GM19043 (cell line): ENCODE measurements at regions not wholly inside any gene's neighbourhood (a gene's known extent, or its start where the extent isn't known, plus 50 kb on each side); places are given as distances from the start of the nearest gene placed in this dataset.
"Not testable (repeated sequence)": the region's sequence is repeated elsewhere in the genome, so short reads cannot be mapped to it uniquely, and the experiment has no call there.

Source experiments
- ATAC-seq: cut with Tn5 transposase; IDR thresholded peaks from one replicate; pipeline ENCODE4 v1.9.1; 2021; ENCODE audit warnings: low read depth; ENCODE audit not compliant: unreplicated experiment

- no peak for ATAC-seq
Observed at GRCh38 chr13:63304497-63304896, 1888.8 kb upstream of the PCDH20 start.

DNA sequence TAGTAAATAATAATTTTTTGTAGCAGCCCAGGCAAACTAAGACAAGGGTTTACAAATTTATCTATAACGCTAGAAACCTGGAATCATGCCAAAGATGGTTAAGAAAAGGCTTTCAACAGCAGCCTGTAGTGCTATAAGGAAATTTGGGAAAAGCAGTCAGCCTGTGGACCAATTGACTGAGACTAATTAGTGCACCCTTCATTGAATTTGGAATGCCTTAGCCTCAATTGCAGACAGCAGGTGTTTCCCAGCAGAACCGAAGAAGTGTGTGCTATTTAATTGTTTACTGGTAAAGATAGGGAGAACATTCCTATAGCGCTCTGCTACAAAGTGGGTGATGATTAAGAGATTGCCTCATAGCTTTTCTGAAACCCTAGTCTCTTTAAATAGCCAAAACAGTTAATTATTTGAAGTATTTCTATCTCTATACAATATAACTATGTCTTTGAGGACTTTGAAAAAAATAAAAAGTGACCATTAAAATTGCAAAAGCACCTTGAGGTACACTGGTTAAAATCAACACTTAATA is 1884.3 kb upstream of the PCDH20 start:
- ATAC-seq, result no peak

GRCh38 chr13:63297163-63297562 is 1881.5 kb upstream of the PCDH20 start:
- no peak for ATAC-seq

DNA sequence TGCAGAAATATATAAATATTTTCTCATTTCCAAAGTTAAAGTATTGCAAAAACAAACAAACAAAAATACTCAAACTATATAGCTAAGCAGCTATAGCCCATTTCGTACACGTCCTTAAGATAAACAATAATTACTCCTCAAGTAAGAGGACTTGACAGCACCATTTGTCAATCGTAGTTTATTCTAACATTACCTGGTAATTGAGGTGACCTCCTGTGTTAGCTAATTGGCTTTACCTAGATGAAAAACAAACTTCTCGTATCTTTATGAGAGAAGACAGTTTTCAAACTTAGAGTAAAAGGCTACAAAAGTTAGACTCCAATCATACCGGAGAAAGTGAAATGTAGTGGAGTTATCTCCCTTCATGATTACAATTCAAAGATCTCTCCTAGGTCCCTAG is 1876.1 kb upstream of the PCDH20 start:
- ATAC-seq, result no peak

DNA sequence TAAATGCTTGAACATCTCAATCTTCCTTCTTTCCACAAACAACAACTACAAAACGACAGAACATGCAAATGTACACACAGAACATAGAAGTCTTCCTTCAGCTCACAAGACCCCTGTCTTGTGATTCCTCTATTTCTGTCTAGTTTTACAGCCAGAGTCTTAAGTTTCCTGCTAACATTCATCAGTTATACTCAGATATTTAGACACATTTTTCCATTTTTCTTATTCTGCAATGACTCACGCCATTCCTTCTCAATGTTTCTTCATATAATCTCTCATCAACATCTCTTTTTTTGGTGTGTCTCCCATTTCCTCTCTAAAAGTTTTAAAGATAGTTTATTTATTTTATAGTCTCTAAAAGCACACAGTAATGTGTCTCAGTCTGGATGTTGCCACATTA is 1872.9 kb upstream of the PCDH20 start:
- ATAC-seq, result no peak

GRCh38 chr13:63287926-63288325 is 1872.3 kb upstream of the PCDH20 start:
- ATAC-seq, result no peak

GRCh38 chr13:63285426-63285825 is 1869.8 kb upstream of the PCDH20 start:
- ATAC-seq, result no peak

DNA sequence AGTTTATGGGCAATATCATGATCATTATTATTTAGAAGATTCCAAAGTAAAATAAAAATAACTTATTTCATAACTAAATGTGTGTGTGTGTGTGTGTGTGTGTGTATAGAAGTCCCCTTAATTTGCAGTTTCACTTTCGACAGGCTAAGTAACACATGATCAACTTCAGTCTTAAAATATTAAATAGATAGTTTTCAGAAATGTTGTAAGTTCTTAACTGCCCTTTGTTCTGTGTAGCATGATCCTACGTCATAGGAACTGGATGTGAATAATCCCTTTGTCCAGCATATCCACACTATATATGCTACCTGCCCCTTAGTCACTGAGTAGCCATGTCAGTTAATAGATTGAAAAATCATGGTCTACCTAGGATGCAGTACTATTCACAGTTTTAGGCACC is 1863.5 kb upstream of the PCDH20 start:
- ATAC-seq, result no peak

GRCh38 chr13:63274772-63275171 is 1859.1 kb upstream of the PCDH20 start:
- no peak for ATAC-seq

- no peak for ATAC-seq
Observed at GRCh38 chr13:63249411-63250187, 1834.0 kb upstream of the PCDH20 start.

DNA sequence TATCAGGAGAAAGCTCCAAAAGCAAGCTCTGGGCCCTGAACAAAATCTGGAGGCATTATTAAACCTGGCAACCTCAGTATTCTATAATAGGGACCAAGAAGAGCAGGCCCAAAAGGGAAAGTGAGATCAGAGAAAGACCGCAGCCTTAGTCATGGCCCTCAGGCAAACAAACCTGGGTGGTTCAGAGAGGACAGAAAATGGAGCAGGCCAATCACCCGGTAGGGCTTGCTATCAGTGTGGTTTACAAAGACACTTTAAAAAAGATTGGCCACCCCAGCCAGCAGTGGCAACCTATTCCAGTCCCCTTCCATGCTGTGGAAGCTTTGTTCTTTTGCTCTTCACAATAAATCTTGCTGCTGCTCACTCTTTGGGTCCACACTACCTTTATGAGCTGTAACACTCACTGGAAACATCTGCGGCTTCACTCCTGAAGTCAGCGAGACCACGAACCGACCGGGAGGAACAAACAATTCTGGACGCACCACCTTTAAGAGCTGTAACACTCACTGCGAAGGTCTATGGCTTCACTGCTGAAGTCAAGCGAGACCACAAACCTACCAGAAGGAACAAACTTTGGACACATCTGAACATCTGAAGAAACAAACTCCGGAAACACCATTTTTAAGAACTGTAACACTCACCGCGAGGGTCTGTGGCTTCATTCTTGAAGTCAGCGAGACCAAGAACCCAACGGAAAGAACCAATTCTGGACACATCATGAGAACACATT is 1821.2 kb upstream of the PCDH20 start:
- not testable (repeated sequence) for ATAC-seq

GRCh38 chr13:63218596-63218995 is 1802.9 kb upstream of the PCDH20 start:
- ATAC-seq, result not testable (repeated sequence)

GRCh38 chr13:63209330-63210017 is 1793.8 kb upstream of the PCDH20 start:
- no peak for ATAC-seq

DNA sequence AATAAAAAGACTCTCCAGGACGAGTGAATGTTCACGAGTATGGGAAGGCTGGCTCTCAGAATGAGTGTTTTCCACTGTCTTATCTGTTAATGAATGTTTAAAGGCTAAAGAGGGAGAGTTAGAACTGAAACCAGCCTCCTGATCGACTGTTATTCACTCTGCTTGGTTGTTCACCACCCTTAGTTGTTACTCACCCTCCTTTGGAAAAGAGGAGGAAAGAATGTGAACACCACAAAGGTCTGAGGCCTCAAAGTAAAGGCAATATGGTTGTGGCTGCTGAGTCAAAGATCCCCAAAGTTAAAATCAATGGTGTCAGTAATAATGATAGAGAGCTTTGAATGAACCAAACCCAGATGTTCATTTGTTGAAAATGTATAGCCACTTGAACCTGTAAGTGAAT is 1793.2 kb upstream of the PCDH20 start:
- no peak for ATAC-seq

- ATAC-seq, result no peak
Observed at GRCh38 chr13:63206461-63206860, 1790.8 kb upstream of the PCDH20 start.

GRCh38 chr13:63201493-63201892 is 1785.8 kb upstream of the PCDH20 start:
- no peak for ATAC-seq

GRCh38 chr13:63199508-63199907 is 1783.9 kb upstream of the PCDH20 start:
- no peak for ATAC-seq

DNA sequence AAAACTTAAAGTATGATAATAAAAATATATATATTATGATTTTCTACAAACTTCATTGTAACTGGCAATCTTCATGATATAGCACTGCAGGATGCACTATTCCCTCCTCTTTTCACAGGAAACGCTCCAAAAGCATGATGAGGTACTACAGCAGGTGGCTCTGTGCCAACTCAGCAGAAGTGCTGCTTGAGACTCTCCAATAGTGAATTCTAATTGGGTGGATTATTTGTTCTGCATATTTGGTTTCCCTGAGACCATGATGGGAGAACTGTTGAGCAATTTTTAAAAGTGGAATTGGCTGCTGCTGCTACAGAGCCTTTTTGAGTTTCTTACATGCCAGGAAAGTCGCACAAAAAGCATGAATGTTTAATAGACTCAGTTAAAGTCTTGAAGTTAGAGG is 1782.4 kb upstream of the PCDH20 start:
- ATAC-seq, result no peak

- no peak for ATAC-seq
Observed at GRCh38 chr13:63195726-63196125, 1780.1 kb upstream of the PCDH20 start.

DNA sequence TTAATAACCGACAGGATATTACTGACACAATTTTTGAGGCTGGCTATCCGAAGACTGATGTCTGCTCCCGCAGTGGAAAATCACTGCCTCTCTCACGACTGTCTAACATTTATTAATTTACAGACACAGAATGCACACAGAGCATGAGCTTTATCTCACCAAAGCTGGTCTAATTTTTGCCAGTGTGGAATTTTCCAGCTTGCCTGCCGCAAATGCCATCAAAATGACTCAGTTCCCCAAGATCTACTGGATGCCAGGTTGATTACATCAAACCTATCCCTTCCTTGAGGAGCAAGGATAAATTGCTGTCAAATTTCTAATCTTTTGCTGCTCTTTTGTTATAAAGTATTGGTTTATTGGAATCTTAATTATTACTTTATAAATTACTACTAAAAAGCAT is 1775.1 kb upstream of the PCDH20 start:
- ATAC-seq, result no peak

DNA sequence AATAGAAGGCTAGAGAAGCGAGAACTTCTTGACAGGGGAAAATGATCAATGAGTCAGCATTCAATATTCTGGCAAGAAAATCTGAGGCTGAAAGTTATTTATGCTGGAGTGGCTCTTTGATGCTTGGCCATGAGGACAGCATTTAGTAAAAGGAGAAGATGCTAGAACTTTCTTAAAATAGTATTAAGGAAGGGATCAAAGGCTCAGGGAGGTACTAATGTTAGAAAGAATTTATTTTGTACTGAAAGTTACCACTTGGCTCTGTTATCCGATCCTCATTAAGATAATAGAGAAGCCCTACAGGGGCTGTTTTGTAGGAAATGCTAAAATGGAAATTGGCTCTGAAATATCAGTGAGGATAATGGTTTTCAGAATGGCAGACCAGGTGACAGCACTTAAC is 1774.6 kb upstream of the PCDH20 start:
- ATAC-seq, result no peak
